Astrocyte (in vitro differentiated cells and primary cell): ENCODE measurements at regions not wholly inside any gene's neighbourhood (a gene's known extent, or its start where the extent isn't known, plus 50 kb on each side); places are given as distances from the start of the nearest gene placed in this dataset.

Experiments
- DNase-seq: peaks from one replicate; pipeline ENCODE4 v3.0.0-alpha.2; 2010; ENCODE audit warnings: low read depth
- FAIRE-seq: peaks from 2 replicates; lab custom pipeline; 2011; peaks lifted over from hg19 to GRCh38; lab: Jason Lieb, UNC
- H2AFZ ChIP-seq: 2 replicates; pipeline ENCODE4 v1.6.0; 2012; ENCODE audit warnings: low read depth, low read length, inconsistent platforms
- H3K27ac ChIP-seq: 2 replicates; pipeline ENCODE4 v1.5.1; 2011; ENCODE audit warnings: low read depth, low read length, inconsistent platforms
- H3K27me3 ChIP-seq: 2 replicates; pipeline ENCODE4 v1.6.0; 2011; ENCODE audit warnings: low read length, inconsistent platforms; ENCODE audit not compliant: insufficient read depth
- H3K36me3 ChIP-seq: 2 replicates; pipeline ENCODE4 v1.5.1; 2011; ENCODE audit warnings: low read length, inconsistent platforms; ENCODE audit not compliant: insufficient read depth
- H3K4me1 ChIP-seq: 2 replicates; pipeline ENCODE4 v1.5.1; 2011; ENCODE audit warnings: low read length, inconsistent platforms; ENCODE audit not compliant: insufficient read depth
- H3K4me2 ChIP-seq: 2 replicates; pipeline ENCODE4 v1.6.0; 2012; ENCODE audit warnings: low read length, inconsistent platforms
- H3K4me3 ChIP-seq: 2 replicates; pipeline ENCODE4 v1.5.1; 2011; ENCODE audit warnings: low read depth, mild to moderate bottlenecking, low read length, inconsistent platforms; ENCODE audit not compliant: insufficient read depth
- H3K79me2 ChIP-seq: 2 replicates; pipeline ENCODE4 v1.6.0; 2012; ENCODE audit warnings: mild to moderate bottlenecking, low read length, inconsistent platforms; ENCODE audit not compliant: insufficient read depth
- H3K9ac ChIP-seq: 2 replicates; pipeline ENCODE4 v1.6.0; 2012; ENCODE audit warnings: mild to moderate bottlenecking, low read length, inconsistent platforms
- H3K9me3 ChIP-seq: 2 replicates; pipeline ENCODE4 v1.5.1; 2012; ENCODE audit warnings: low read depth, mild to moderate bottlenecking, low read length, inconsistent platforms; ENCODE audit not compliant: insufficient read depth
- H4K20me1 ChIP-seq: 2 replicates; pipeline ENCODE4 v1.6.0; 2012; ENCODE audit warnings: low read length, inconsistent platforms; ENCODE audit not compliant: insufficient read depth
- H3K27ac Mint-ChIP-seq: one replicate; pipeline ENCODE4 v1.8.0; 2021; ENCODE audit warnings: mild to moderate bottlenecking, mixed read lengths; ENCODE audit not compliant: unreplicated experiment
- H3K27me3 Mint-ChIP-seq: one replicate; pipeline ENCODE4 v1.8.0; 2021; ENCODE audit warnings: low read depth, mixed read lengths; ENCODE audit not compliant: unreplicated experiment
- H3K36me3 Mint-ChIP-seq: one replicate; pipeline ENCODE4 v1.8.0; 2021; ENCODE audit warnings: low read depth, mixed read lengths; ENCODE audit not compliant: unreplicated experiment
- H3K4me1 Mint-ChIP-seq: one replicate; pipeline ENCODE4 v1.8.0; 2021; ENCODE audit warnings: low read depth, mixed read lengths; ENCODE audit not compliant: unreplicated experiment
- H3K4me3 Mint-ChIP-seq: one replicate; pipeline ENCODE4 v1.8.0; 2021; ENCODE audit warnings: mild to moderate bottlenecking, moderate library complexity, mixed read lengths; ENCODE audit not compliant: unreplicated experiment
- H3K9me3 Mint-ChIP-seq: one replicate; pipeline ENCODE4 v1.8.0; 2021; ENCODE audit warnings: mild to moderate bottlenecking, mixed read lengths; ENCODE audit not compliant: unreplicated experiment
- CTCF ChIP-seq: IDR thresholded peaks from 2 replicates; pipeline ENCODE4 v1.5.1; 2011; ENCODE audit warnings: low read depth, mild to moderate bottlenecking, inconsistent platforms, low read length, moderate library complexity; ENCODE audit not compliant: insufficient read depth
- EZH2 ChIP-seq: IDR thresholded peaks from 2 replicates; pipeline ENCODE4 v1.6.1; 2012; ENCODE audit warnings: mild to moderate bottlenecking, low read length, inconsistent platforms; ENCODE audit not compliant: insufficient read depth

DNA sequence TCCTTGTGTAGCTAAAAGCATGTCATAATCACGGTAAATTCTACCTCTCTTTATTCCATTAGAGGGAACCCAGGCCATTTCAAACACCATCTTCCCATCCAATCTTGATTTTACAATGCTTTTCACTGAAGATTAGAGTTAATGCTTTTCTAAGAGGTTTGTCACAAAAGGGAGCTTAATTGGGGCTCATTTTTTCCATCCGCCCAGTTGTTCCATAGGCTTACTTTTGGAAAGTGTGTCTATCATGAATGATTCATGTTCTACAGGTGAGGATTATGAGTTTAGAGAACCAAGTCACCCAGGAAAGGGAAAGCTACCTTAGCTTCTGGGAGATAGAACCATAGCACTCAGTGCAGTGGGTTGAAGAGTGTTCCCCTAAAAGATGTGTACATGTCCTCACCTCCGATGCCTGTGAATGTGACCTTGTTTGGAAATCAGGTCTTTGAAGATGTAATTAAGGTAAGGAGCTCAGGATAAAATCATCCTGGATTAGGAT, 286.9 kb upstream of the RUNX1 start:
- H3K27me3 Mint-ChIP-seq: no peaks in the 10 kb centered on the region
- H3K9me3 Mint-ChIP-seq: peaks cover 11% of the 10 kb centered on the region
- Histone ChIP-seq H4K20me1 (no peaks in the 10 kb centered on the region), H3K4me3 (no peak overlapping the region), H3K36me3 (no peaks in the 10 kb centered on the region), H3K9me3 (no peaks in the 10 kb centered on the region), H3K79me2 (no peaks in the 10 kb centered on the region), H3K27me3 (peaks cover 5% of the 10 kb centered on the region), H2AFZ (no peak overlapping the region), H3K27ac (no peak overlapping the region), H3K9ac (no peak overlapping the region), H3K4me1 (no peaks in the 10 kb centered on the region), H3K4me2 (no peak overlapping the region)
- no peak overlapping the region for H3K4me3 Mint-ChIP-seq
- H3K36me3 Mint-ChIP-seq: peaks cover 5% of the 10 kb centered on the region
- H3K4me1 Mint-ChIP-seq: peaks cover 2% of the 10 kb centered on the region
- no peak for FAIRE-seq
- H3K27ac Mint-ChIP-seq: no peak overlapping the region
- TF ChIP-seq EZH2 (no peak), CTCF (no peak)
- no peak for DNase-seq

DNA sequence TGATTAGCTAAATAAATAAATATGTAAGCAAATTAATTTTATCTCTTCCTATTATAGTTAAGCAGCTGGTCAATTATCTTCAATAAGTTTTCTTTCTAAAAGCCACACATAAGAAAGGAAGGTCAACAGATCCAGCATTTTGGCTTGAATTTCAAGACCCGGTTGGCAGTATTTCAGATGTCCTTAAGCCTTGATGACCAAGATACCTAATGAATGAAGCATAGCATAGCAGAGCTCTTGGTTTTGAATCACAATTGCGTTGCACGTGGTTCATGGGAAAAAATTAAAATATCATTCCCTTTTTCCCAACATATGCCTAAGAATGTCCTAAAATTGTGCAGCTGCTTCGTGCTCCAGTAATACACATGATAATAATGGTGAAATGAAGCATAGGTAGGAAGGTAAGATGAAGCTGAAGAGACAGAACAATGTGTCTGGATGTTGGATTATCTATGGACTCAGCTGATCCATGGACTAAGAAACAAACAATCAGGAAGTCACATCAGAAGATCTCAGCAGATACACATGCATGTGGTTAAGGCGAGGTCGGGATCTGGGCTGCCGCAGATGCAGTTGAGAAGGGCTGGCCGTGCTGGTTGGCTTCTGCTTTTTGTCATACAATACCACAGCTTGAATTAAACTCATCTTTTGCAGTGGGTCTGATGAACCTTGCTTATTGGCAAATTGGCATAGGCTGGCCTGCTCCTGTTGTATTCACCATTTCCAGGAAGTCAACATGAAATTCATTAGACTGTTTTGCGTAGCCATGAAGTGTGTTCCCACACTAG, 284.9 kb upstream of the RUNX1 start:
- Histone ChIP-seq H3K9me3 (no peaks in the 10 kb centered on the region), H3K4me2 (no peak overlapping the region), H3K4me1 (no peaks in the 10 kb centered on the region), H3K9ac (no peak overlapping the region), H3K4me3 (no peak overlapping the region), H2AFZ (no peak overlapping the region), H3K79me2 (no peaks in the 10 kb centered on the region), H4K20me1 (no peaks in the 10 kb centered on the region), H3K27me3 (peaks cover 2% of the 10 kb centered on the region), H3K27ac (no peak overlapping the region), H3K36me3 (no peaks in the 10 kb centered on the region)
- peaks cover 2% of the 10 kb centered on the region for H3K36me3 Mint-ChIP-seq
- peaks cover 11% of the 10 kb centered on the region for H3K9me3 Mint-ChIP-seq
- peak; percentile 49 for FAIRE-seq
- no peak overlapping the region for H3K4me3 Mint-ChIP-seq
- peaks cover 2% of the 10 kb centered on the region for H3K4me1 Mint-ChIP-seq
- no peak for TF ChIP-seq EZH2
- no peak for TF ChIP-seq CTCF
- no peak for DNase-seq
- no peaks in the 10 kb centered on the region for H3K27me3 Mint-ChIP-seq
- H3K27ac Mint-ChIP-seq: no peak overlapping the region

DNA sequence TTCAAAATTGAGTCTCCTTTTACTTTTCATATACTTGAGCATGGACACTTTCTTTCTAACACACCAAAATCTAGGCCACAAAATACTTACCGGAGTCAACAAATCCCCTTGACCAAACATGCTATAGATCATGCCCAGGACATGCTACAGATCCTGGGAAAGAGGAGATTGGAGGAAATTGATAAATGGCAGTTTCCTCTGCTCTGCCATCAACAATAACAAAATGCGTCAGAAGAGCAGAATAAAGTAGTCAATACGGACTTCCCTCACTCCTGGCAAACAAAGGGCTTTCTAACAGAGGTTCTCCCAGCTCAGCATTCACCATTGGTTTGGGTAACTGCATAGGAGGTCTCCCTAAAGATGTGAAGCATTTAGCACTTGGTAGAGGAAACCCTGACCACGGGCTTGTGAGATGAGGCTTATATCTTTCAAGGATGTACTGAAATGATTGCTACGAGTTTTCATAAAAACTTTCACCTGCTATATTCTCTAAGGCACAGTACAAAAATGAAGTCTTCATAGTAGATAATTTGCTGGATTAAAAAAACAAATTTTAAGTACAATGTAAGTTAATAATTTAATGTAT, 283.8 kb upstream of the RUNX1 start:
- DNase-seq (no peak), FAIRE-seq (no peak)
- Histone ChIP-seq H3K36me3 (no peaks in the 10 kb centered on the region), H3K27ac (no peak overlapping the region), H3K4me1 (no peaks in the 10 kb centered on the region), H3K4me3 (no peak overlapping the region), H3K9ac (no peak overlapping the region), H3K79me2 (no peaks in the 10 kb centered on the region), H3K9me3 (no peaks in the 10 kb centered on the region), H3K27me3 (peaks cover 7% of the 10 kb centered on the region), H3K4me2 (no peak overlapping the region), H2AFZ (no peak overlapping the region), H4K20me1 (no peaks in the 10 kb centered on the region)
- H3K27me3 Mint-ChIP-seq: no peaks in the 10 kb centered on the region
- TF ChIP-seq CTCF (no peak), EZH2 (no peak)
- H3K4me1 Mint-ChIP-seq: peaks cover 2% of the 10 kb centered on the region
- H3K9me3 Mint-ChIP-seq: peaks cover 10% of the 10 kb centered on the region
- no peak overlapping the region for H3K27ac Mint-ChIP-seq
- peaks cover 4% of the 10 kb centered on the region for H3K36me3 Mint-ChIP-seq
- H3K4me3 Mint-ChIP-seq: no peak overlapping the region
